DMS79 treated with DMSO at 0.1 percent for 48 hours (cell line): ENCODE measurements at regions not wholly inside any gene's neighbourhood (a gene's known extent, or its start where the extent isn't known, plus 50 kb on each side); places are given as distances from the start of the nearest gene placed in this dataset.

ENCODE experiments used
- DNase-seq: peaks from one replicate; lab custom pipeline; 2025; lab: John Stamatoyannopoulos, UW

- peak; percentile 22 for DNase-seq
These were observed 104.3 kb upstream of the FRY start for GRCh38 chr13:31927219-31927653.

GRCh38 chr13:31929031-31929770 is 102.4 kb upstream of the FRY start:
- no peak for DNase-seq

- no peak for DNase-seq
These were observed 101.1 kb upstream of the FRY start for GRCh38 chr13:31930490-31930889.

DNA sequence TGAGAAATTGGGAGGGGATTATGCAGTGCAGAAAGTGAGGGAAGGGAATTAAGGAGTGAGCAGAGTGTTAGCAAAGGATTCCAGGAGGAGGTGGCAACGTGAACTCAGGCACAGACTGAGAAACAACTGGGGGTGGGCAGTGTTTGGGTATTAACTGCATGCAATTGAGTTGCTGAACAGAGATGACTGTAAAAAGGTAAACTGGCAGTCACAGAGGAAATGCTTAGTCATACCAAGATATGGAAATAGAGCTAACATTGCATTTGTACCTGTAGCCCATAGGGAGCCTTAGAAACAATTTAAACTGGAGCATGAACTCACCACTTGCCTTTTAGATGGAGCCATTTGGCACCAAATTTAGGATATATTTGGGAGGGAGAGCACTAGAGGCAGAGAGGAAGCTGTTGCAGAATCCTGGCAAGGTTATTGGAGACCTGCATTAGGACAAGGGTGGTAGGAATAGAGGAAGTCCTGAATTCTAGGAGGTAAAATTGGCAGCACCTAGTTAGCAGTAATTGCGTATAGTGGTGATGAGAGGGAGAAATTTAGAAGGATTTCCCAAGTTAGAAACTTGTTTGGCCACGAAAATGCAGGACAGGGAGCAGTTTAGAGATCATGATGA is 100.6 kb upstream of the FRY start:
- DNase-seq, result no peak

DNA sequence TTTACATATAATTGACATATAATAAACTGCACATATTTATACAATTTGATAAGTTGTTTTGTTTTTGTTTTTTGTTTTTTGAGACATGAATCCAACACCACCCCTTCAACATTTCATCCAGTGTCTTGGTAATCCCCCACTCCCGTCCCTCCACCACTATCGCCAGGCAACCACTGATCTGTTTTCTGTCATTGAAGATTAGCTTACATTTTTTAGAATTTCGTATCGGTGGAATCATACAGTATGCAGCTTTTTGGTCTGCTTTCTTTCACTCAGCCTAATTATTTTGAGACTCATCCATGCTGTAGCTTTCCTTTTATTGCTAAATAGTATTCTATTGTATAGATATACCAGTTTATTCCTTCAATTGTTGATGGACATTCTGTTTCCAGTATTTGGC is 94.1 kb upstream of the FRY start:
- no peak for DNase-seq

GRCh38 chr13:31940076-31940475 is 91.5 kb upstream of the FRY start:
- DNase-seq, result no peak

DNA sequence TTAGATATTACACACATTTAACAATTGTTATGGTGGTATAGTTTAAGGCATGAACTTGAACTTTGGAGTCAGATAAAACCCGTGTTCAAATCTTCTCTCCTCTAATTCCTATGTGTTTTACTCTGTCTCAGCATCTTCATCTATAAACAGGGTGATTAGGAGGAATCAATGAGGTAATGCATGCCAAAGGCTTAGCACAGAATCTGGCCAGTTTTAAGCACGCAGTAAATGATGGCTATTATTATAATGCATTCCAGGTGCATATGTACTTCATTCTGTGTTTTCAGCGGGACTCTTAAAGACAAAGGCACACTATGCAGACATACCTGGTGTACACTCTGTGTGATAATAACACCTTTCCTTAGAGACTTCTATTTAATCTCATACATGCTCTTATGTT is 88.0 kb upstream of the FRY start:
- no peak for DNase-seq

DNA sequence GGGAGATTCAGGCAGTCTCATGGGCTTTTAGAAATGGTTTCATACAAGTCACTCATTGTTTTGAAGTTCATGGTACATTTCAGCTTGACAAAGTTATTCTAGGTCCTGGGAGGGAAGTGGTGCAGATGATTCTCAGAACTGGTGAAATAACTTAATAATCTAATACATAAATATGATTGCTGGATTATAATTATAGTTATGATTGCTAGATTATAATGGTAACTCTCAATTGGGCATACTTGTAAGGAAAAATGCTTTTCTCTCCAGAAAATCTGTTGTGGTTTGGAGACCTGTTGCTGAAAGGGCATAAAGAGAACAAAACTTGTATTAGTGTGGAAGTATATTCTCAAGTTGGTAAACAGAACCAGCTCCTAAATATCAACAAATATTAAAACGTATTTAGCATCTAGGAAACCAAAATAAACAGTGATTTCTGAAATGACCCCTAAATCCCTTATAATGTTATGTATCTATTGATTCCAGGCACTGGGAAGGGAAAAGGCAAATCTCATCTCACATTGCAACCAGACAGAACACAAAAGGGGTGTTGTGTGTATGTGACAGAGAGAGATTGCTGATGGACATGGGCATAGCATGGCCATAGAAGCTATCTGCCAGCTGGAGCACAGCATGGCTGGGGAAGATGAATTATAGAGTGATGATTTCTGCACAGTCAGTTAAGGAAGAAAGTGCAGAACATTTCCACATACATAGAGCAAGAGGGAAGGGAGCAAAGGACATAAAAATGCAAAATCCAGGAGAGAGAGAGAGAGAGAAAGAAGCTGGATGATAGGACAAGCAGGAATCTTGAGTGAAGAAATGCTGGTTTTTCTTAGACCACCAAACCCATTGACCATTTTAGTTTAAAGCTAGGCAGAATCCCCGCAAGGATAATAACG is 87.1 kb upstream of the FRY start:
- DNase-seq, result no peak

- peak; percentile 85 for DNase-seq
These were observed 86.2 kb upstream of the FRY start for GRCh38 chr13:31945202-31945961.

- peak; percentile 62 for DNase-seq
These were observed 85.3 kb upstream of the FRY start for GRCh38 chr13:31946091-31946770.

DNA sequence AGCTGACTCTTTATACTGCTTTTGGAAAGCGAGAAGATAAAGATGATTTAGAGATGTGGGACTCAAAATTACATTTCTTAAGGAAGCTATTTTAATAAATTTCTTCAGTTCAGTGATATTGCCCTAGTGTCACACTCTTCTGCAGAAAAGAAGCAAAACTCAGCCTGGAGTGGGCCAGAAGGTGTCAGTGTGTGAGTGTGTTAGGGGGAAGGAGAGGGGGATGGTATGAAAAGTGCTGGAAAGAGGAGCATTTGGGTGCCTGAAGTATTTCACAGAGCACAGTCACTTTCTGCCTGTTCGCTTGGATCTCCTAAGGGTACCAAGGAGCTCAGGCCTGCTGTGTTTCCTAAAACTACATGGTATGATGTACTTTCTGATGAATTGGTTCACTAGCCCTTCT is 84.5 kb upstream of the FRY start:
- peak; percentile 33 for DNase-seq

GRCh38 chr13:31947506-31947905 is 84.1 kb upstream of the FRY start:
- no peak for DNase-seq

- DNase-seq, result no peak
These were observed 82.1 kb upstream of the FRY start for GRCh38 chr13:31949486-31949885.

DNA sequence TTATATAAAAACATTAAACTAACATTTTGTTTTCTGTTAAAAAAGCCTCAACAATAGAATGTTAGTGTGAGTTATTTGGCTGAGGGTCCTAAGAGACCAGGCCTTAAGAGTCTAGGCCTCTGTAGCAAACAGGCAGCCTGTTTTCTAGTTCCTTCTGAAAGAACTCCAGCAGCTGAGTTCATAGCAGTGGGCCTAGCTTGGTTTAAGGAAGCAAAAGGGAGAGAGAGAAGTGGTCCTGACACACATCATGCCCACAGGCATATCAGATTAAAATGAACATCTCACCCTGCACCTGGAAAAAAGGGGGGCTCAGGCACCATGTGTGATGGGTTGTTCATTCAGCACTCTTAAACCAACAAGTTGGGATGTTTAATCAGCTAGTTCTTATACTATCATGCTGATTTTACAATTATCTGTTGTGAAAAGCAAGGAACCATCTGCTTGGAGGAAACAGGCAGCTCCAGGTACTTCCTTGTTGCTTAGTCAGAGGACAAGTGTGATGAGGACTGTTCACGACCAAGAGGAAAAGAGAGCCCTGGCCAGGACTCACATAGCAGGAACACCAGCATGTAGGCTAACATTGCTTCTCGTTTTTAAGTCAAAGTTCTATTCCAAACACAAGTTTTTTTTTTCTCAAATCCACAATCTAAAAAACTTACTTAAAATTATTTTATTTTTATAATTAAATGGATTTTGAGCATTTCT is 81.3 kb upstream of the FRY start:
- DNase-seq, result no peak

- no peak for DNase-seq
These were observed 80.3 kb upstream of the FRY start for GRCh38 chr13:31951215-31951678.

DNA sequence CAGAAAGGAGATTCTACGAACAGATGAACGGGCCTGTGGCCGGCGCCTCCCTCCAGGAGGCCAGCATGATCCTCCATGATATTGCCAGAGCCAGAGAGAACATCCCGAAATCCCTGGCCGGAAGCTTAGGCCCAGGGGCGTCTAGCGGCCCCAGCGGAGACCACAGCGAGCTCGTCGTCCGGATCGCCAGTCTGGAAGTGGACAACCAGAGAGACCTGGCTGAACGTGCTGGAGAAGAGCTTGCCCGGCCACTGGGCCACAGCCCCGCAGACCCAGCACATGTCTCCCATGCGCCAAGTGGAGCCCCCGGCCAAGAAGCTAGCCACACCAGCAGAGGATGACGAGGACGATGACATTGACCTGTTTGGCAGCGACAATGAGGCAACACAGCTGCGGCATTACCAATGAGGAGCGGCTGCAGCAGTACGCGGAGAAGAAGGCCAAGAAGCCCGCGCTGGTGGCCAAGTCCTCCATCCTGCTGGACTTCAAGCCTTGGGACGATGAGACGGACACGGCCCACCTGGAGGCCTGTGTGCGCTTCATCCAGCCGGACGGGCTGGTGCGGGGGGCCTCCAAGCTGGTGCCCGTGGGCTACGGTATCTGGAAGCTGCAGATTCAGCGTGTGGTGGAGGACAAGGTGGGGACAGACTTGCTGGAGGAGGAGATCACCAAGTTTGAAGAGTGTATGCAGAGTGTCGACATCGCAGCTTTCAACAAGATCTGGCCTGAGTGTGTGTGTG is 78.8 kb upstream of the FRY start:
- no peak for DNase-seq

DNA sequence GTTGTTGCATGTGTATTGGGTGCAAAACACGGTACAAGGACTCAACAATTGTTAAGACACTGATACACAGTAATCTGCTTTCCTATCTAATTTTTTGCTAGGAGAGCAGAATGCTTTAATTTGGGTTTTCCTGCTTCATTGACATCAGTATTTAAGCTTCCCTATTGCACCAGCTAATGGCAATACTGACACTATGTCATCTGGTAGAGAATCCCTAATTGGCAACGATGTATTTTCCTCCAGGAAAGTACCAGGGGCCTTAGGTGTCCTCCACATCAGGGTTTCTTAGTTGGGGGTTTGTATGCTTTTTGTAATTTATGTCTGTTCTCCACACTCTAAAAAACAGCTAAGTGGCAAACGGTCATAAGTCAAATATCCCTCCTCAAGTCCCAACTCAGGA is 76.5 kb upstream of the FRY start:
- DNase-seq, result no peak

DNA sequence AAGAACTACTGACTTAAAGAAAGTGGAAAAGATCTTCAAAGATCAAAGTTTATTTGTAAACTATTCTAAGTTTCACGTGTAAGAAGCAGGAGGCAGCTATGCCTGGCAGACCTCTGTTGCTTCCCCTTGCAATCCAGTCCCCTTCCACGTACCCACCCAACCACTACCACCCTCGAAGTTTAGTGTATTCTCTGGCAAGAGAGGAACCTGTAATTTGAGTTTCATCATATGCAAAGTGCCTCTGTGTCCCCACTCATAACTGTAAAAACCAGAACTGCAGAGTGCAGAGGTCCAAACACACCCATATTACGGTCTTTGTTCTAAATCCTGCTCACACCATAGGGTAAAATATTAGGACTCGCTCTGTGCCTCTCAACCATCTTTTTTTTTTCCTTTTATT is 75.8 kb upstream of the FRY start:
- no peak for DNase-seq

- no peak for DNase-seq
These were observed 74.5 kb upstream of the FRY start for GRCh38 chr13:31956980-31957644.
